Stomach (tissue), 4 donors: ENCODE measurements at regions not wholly inside any gene's neighbourhood (a gene's known extent, or its start where the extent isn't known, plus 50 kb on each side); places are given as distances from the start of the nearest gene placed in this dataset.

Experiments
- CTCF ChIP-seq, 7 experiments: fragments of 450-650 bp in 4 of 7; fragments of 200-600 bp in 3 of 7; sonication (generic) in 3 of 7; IDR thresholded peaks; one replicate each; pipeline ENCODE4 v1.5.1; 2016 to 2019; ENCODE audit warnings: antibody characterized with exemption in 7 of 7, control low read depth in 2 of 7, mild to moderate bottlenecking in 1 of 7
- EP300 ChIP-seq: sonication (generic); formaldehyde crosslinking; IDR thresholded peaks from one replicate; pipeline ENCODE4 v1.6.1; 2017; ENCODE audit warnings: antibody characterized with exemption
- POLR2A ChIP-seq, 4 donors: fragments of 450-650 bp; IDR thresholded peaks; one replicate each; pipeline ENCODE4 v1.6.1; 2016; ENCODE audit warnings: antibody characterized with exemption in 4 of 4, control low read depth in 2 of 4, mild to moderate bottlenecking in 1 of 4, moderate library complexity in 1 of 4

- no peak for TF ChIP-seq POLR2A (IDR thresholded peaks at IDR 0.05)
- no peak for TF ChIP-seq EP300
- TF ChIP-seq CTCF (IDR thresholded peaks at IDR 0.05): no peak
Observed at GRCh38 chr11:116317212-116317611, 455.6 kb downstream of the BUD13 start.
